Thymus (tissue), 11 donors: ENCODE measurements at regions not wholly inside any gene's neighbourhood (a gene's known extent, or its start where the extent isn't known, plus 50 kb on each side); places are given as distances from the start of the nearest gene placed in this dataset.

Experiments
- DNase-seq, 9 donors: peaks; one replicate each; pipeline ENCODE4 v3.0.0-alpha.2; 2013; ENCODE audit warnings: low spot score in 9 of 9, low read depth in 6 of 9, missing footprints in 1 of 9
- H3K27ac ChIP-seq, 2 donors: one replicate each; pipeline ENCODE4 v1.5.1; 2013; ENCODE audit warnings: control low read depth in 1 of 2, low read depth in 1 of 2, low read length in 1 of 2, mild to moderate bottlenecking in 1 of 2, moderate library complexity in 1 of 2
- H3K27me3 ChIP-seq, 2 donors: one replicate each; pipeline ENCODE4 v1.5.1; 2013; ENCODE audit warnings: low read length in 1 of 2; ENCODE audit not compliant: control insufficient read depth in 2 of 2, insufficient read depth in 1 of 2
- H3K36me3 ChIP-seq, 2 donors: one replicate each; pipeline ENCODE4 v1.5.1; 2013; ENCODE audit warnings: low read length in 1 of 2, mild to moderate bottlenecking in 1 of 2, moderate library complexity in 1 of 2; ENCODE audit not compliant: control insufficient read depth in 2 of 2, insufficient read depth in 2 of 2
- H3K4me1 ChIP-seq, 2 donors: one replicate each; pipeline ENCODE4 v1.5.1; 2013; ENCODE audit warnings: low read length in 2 of 2; ENCODE audit not compliant: control insufficient read depth in 2 of 2, insufficient read depth in 2 of 2
- H3K4me3 ChIP-seq, 2 donors: one replicate each; pipeline ENCODE4 v1.5.1; 2013; ENCODE audit warnings: low read length in 2 of 2, control low read depth in 1 of 2, mild to moderate bottlenecking in 1 of 2
- H3K9me3 ChIP-seq, 2 donors: one replicate each; pipeline ENCODE4 v1.5.1; 2013; ENCODE audit warnings: low read length in 1 of 2, mild to moderate bottlenecking in 1 of 2; ENCODE audit not compliant: control insufficient read depth in 2 of 2, insufficient read depth in 1 of 2
- WGBS: extraction: QIAGEN DNeasy Blood & Tissue Kit; methylation state at CpG from one replicate; pipeline ENCODE4 v1.1.7; 2013; 5-methylcytosine and 5-hydroxymethylcytosine counted together
- donor health status: healthy.

DNA sequence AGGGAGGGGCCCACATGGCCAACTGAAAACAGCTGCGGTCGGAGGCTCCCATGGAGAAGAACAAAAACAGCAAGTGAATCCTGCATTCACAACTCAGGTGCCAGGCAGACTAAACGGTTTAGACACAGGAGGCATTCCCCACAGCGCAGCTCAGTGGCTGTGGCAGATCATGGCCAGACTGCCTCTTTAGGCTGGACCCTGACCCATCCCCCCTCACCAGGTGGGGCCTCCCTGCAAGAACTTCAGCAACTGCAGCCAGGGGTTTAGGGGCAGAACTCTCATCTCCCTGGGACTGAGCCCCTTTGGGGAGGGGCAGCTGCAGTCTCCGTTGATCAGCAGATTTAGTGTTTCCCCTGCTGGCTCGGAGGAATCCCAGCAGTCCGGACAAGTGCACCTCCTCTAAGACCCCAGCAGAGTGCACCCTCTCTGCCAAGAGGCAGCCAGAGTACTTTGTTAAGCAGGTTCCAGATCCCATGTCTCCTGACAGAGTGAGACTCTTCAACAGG lies 346.7 kb downstream of the SS18 start:
- H3K27ac ChIP-seq: no peak overlapping the region
- no peak overlapping the region for H3K4me3 ChIP-seq
- no peak for DNase-seq
- H3K27me3 ChIP-seq: no peaks in the 10 kb centered on the region
- H3K36me3 ChIP-seq: no peaks in the 10 kb centered on the region
- H3K9me3 ChIP-seq: no peaks in the 10 kb centered on the region
- H3K4me1 ChIP-seq: no peaks in the 10 kb centered on the region
- 91% methylated on average over 7 of the region's 7 CpGs for WGBS

DNA sequence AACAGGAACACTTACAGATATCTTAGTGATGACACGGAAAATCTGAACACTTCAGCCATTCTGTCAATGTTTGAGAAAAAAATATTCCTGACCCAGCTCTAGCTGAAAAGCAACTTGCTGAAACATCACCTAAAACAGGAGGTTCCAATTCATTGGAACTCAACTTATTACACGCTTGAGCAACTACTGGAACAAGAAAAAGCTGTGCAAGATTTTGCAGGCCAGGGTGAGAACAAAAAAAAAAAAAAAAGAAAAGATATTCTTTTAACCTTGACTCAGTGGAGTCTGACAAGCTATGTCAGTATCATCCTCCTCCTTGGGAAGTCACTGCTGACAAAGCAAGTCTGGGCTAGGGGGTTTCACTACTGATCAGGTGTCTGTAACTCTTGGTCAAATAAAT lies 351.0 kb downstream of the SS18 start:
- 92% methylated on average over 2 of the region's 2 CpGs for WGBS
- Histone ChIP-seq H3K36me3 (no peaks in the 10 kb centered on the region), H3K27me3 (no peaks in the 10 kb centered on the region), H3K27ac (no peak overlapping the region), H3K4me3 (no peak overlapping the region), H3K4me1 (no peaks in the 10 kb centered on the region), H3K9me3 (no peaks in the 10 kb centered on the region)
- DNase-seq: no peak

DNA sequence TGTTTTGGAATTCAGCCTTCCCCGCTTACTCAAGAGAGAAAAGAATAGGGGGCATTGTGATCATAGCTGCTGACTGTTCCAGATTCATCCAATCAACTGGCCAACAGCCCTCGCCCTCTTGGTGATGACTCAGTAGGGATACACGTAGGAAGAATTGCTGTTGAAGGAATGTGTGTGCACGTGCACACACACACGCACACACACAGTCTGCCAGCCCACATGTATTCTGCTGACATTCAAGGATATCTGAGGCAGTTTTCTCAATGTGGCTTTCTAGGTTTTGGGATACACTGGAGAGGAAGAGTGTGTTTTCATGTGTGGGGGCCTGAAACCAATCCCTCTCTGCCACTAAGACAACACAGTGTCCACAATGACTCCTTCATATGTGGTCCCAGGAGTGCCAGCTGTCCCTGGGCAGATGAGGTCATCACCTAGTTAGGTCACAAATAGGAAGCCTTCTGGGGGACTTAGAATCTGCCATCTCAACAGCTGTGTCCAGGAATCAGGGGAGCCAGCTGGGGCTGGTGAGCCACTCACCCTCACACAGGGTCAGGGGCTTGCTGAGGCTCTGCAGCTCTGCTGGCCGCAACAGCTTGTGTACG lies 352.6 kb downstream of the SS18 start:
- Histone ChIP-seq H3K4me3 (no peak overlapping the region), H3K36me3 (no peaks in the 10 kb centered on the region), H3K27ac (no peak overlapping the region), H3K9me3 (no peaks in the 10 kb centered on the region), H3K4me1 (no peaks in the 10 kb centered on the region), H3K27me3 (no peaks in the 10 kb centered on the region)
- WGBS: 96% methylated on average over 7 of the region's 7 CpGs
- no peak for DNase-seq

DNA sequence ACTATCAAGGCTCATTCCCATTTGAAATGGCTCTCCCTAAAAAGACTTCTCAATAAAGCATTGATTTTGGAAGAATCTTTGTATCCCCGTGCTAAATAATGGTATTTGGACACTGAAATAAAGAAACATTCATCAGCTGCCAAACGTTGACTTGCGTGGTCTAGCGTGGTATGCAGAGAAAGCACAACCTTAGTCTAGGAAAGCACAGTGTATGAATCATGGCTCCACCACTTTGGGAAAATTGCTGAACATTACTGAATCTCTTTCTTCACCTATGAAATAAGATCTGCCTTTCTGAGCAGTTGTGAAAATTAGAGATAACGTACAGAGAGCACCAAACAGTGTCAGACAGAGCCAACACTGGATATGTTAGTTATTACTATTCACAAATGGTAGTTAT lies 353.9 kb downstream of the SS18 start:
- no peak for DNase-seq
- H3K27ac ChIP-seq: no peak overlapping the region
- no peak overlapping the region for H3K4me3 ChIP-seq
- H3K27me3 ChIP-seq: no peaks in the 10 kb centered on the region
- no peaks in the 10 kb centered on the region for H3K4me1 ChIP-seq
- no peaks in the 10 kb centered on the region for H3K36me3 ChIP-seq
- WGBS: 86% methylated on average over 5 of the region's 5 CpGs
- no peaks in the 10 kb centered on the region for H3K9me3 ChIP-seq

DNA sequence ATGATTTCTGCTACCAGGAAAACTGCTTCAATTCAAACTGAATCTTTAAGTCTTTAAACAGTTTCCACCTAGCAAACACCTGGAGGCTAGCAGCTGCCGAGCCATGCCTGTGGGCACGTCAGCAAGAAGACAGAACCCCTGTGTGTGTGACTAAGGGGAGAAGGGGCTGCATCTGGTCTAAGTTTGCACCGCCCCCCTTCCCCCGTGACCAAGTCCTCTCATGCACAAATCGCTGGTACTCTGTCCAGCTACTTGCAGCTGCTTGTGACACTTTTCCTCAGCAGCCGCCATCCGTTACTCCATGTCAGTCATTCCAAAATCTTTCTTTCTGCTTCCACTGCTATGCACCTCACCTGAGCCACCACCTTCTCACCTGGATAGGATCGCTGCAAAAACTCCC lies 355.0 kb downstream of the SS18 start:
- 87% methylated on average over 8 of the region's 8 CpGs for WGBS
- Histone ChIP-seq H3K36me3 (no peaks in the 10 kb centered on the region), H3K9me3 (no peaks in the 10 kb centered on the region), H3K27me3 (no peaks in the 10 kb centered on the region), H3K4me1 (no peaks in the 10 kb centered on the region), H3K27ac (no peak overlapping the region), H3K4me3 (no peak overlapping the region)
- no peak for DNase-seq

DNA sequence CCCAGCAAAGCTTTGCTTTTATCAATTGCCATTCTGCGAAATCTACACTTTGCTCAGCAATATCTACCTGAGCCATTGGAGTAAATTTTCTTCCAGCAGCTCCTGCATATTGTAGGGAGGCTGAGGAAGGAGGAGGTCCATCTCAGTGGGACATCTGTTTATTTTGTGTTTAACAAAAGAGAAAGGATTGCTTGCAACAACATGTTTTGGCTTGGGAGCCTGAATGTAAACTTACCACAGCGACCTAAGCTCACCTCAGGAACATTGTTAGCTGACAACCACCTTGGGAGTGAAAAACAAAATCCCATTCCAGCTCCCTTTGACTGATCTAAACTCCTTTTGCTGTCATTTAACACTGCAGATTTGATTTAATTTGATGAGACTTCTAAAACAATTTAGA lies 356.1 kb downstream of the SS18 start:
- Histone ChIP-seq H3K27ac (peak overlapping the region in 1 of 2 donors; percentile 27), H3K27me3 (no peaks in the 10 kb centered on the region), H3K4me1 (no peaks in the 10 kb centered on the region), H3K36me3 (no peaks in the 10 kb centered on the region), H3K4me3 (no peak overlapping the region), H3K9me3 (no peaks in the 10 kb centered on the region)
- 78% methylated on average over 2 of the region's 2 CpGs for WGBS
- no peak for DNase-seq

DNA sequence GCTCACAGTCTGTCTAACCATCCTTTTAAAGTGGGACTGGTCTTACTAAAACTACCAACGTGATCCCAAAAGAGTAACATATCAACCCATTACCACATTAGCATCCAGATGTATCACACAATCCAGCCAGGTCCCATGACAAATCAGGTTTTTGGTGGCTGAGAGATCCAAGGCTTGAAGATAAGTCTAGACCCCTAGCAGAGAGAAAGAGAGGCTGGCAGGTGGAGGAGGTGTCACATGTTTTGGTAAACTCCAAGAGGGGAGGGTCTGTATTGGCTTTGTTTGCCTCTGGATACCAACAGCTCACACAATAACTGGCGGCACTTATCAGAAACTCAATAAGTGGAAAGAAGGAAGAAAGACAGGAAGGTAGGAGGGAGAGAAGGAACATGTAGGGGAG lies 357.6 kb downstream of the SS18 start:
- Histone ChIP-seq H3K9me3 (no peaks in the 10 kb centered on the region), H3K27ac (no peak overlapping the region), H3K4me3 (no peak overlapping the region), H3K27me3 (no peaks in the 10 kb centered on the region), H3K4me1 (no peaks in the 10 kb centered on the region), H3K36me3 (no peaks in the 10 kb centered on the region)
- WGBS: 91% methylated on average over 2 of the region's 2 CpGs
- DNase-seq: no peak

DNA sequence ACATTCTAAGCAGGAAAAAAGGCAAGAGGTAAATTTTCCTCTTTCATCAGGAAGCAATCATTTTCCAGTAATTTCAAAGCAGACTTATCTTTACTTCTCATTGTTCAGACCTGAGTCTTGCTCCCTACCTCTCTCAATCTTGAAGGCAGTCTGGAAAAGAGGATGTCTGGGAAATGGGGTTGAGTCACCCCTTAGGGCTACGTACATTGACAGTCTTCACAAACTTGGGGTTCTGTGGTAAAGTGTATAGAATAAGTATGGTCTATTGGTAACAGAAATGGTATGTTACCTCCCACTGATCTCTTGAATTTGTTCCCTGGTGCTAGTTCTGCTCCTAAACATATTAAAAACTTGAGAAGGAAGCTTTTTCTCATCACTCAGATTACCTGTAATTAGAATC lies 361.3 kb downstream of the SS18 start:
- WGBS: 91% methylated on average over 1 of the region's 1 CpG
- no peak overlapping the region for H3K27ac ChIP-seq
- no peak overlapping the region for H3K4me3 ChIP-seq
- H3K4me1 ChIP-seq: no peaks in the 10 kb centered on the region
- DNase-seq: no peak
- H3K27me3 ChIP-seq: no peaks in the 10 kb centered on the region
- H3K9me3 ChIP-seq: no peaks in the 10 kb centered on the region
- H3K36me3 ChIP-seq: no peaks in the 10 kb centered on the region

DNA sequence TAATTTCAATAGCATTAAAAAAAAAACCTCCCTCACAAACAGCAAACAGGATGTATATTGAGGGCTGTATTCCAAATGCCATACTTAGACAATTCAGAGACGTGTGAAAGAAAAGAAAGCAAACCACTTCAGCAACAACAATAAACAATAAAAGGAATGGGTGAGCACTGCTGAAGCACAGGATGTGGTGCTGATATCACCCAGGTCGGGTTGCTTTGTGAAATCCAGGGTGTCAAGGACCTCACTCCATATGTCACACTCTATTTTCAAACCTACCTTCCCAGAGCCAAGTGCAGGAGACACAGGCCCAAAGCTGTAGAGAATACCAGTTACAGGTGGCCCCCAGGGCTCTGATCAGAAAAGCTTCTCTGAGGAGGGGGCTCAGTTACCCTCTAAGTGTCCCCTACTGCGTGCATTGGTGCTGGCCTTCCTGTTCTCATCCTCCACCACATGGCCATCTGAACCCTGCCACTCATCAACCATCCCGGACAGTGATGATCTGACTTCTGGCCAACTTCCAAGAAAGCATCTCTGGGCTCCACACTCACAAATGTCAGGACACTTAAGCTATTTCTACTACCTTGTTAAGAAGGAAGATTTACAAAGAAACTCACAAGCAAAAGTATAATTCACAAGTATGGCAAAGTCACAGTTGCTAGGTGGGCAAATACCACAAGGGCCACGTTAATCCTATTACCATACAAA lies 363.0 kb downstream of the SS18 start:
- 67% methylated on average over 5 of the region's 5 CpGs for WGBS

More for the DNA sequence above, 363.0 kb downstream of the SS18 start:
- Histone ChIP-seq H3K4me3 (no peak overlapping the region), H3K27me3 (no peaks in the 10 kb centered on the region), H3K9me3 (no peaks in the 10 kb centered on the region), H3K27ac (no peak overlapping the region), H3K36me3 (no peaks in the 10 kb centered on the region), H3K4me1 (no peaks in the 10 kb centered on the region)
- no peak for DNase-seq
